ENCODE measurements at regions not wholly inside any gene's neighbourhood (a gene's known extent, or its start where the extent isn't known, plus 50 kb on each side); places are given as distances from the start of the nearest gene placed in this dataset.

GRCh38 chr6:5946701-5947100, 60.0 kb downstream of the NRN1 start:
- no peak overlapping the region for H3K4me3 ChIP-seq (ENCODE audit: low read depth, low read length)
- DNase-seq (ENCODE audit: low read depth) = no peak
- TF ChIP-seq MAX (IDR thresholded peaks at IDR 0.05; ENCODE audit: low read depth, low read length) (no peak), MYC (IDR thresholded peaks at IDR 0.05; ENCODE audit: low read depth, low read length) (no peak), CTCF (IDR thresholded peaks at IDR 0.05; ENCODE audit: low read depth, low read length) (no peak), POLR2A (IDR thresholded peaks at IDR 0.05; ENCODE audit: extremely low read depth, insufficient read length) (no peak)

GRCh38 chr6:5946181-5946580, 60.5 kb downstream of the NRN1 start:
- H3K4me3 ChIP-seq (ENCODE audit: low read depth, low read length) = no peak overlapping the region
- DNase-seq (ENCODE audit: low read depth) = no peak
- TF ChIP-seq POLR2A (IDR thresholded peaks at IDR 0.05; ENCODE audit: extremely low read depth, insufficient read length) = no peak
- no peak for TF ChIP-seq CTCF (IDR thresholded peaks at IDR 0.05; ENCODE audit: low read depth, low read length)
- TF ChIP-seq MYC (IDR thresholded peaks at IDR 0.05; ENCODE audit: low read depth, low read length) = no peak
- no peak for TF ChIP-seq MAX (IDR thresholded peaks at IDR 0.05; ENCODE audit: low read depth, low read length)

GRCh38 chr6:5943591-5943990, 63.1 kb downstream of the NRN1 start:
- no peak overlapping the region for H3K4me3 ChIP-seq (ENCODE audit: low read depth, low read length)
- no peak for TF ChIP-seq MYC (IDR thresholded peaks at IDR 0.05; ENCODE audit: low read depth, low read length)
- no peak for TF ChIP-seq MAX (IDR thresholded peaks at IDR 0.05; ENCODE audit: low read depth, low read length)
- no peak for TF ChIP-seq CTCF (IDR thresholded peaks at IDR 0.05; ENCODE audit: low read depth, low read length)
- no peak for TF ChIP-seq POLR2A (IDR thresholded peaks at IDR 0.05; ENCODE audit: extremely low read depth, insufficient read length)
- DNase-seq (ENCODE audit: low read depth) = no peak

- DNase-seq (ENCODE audit: low read depth) = no peak
- no peak overlapping the region for H3K4me3 ChIP-seq (ENCODE audit: low read depth, low read length)
- no peak for TF ChIP-seq MYC (IDR thresholded peaks at IDR 0.05; ENCODE audit: low read depth, low read length)
- no peak for TF ChIP-seq CTCF (IDR thresholded peaks at IDR 0.05; ENCODE audit: low read depth, low read length)
- no peak for TF ChIP-seq POLR2A (IDR thresholded peaks at IDR 0.05; ENCODE audit: extremely low read depth, insufficient read length)
- TF ChIP-seq MAX (IDR thresholded peaks at IDR 0.05; ENCODE audit: low read depth, low read length) = no peak
These were observed 64.1 kb downstream of the NRN1 start for GRCh38 chr6:5942591-5942990.

GRCh38 chr6:5941188-5941587, 65.5 kb downstream of the NRN1 start:
- TF ChIP-seq CTCF (IDR thresholded peaks at IDR 0.05; ENCODE audit: low read depth, low read length) (no peak), POLR2A (IDR thresholded peaks at IDR 0.05; ENCODE audit: extremely low read depth, insufficient read length) (no peak), MYC (IDR thresholded peaks at IDR 0.05; ENCODE audit: low read depth, low read length) (no peak), MAX (IDR thresholded peaks at IDR 0.05; ENCODE audit: low read depth, low read length) (no peak)
- H3K4me3 ChIP-seq (ENCODE audit: low read depth, low read length) = no peak overlapping the region
- no peak for DNase-seq (ENCODE audit: low read depth)

GRCh38 chr6:5938934-5939333, 67.8 kb downstream of the NRN1 start:
- no peak for DNase-seq (ENCODE audit: low read depth)
- no peak overlapping the region for H3K4me3 ChIP-seq (ENCODE audit: low read depth, low read length)
- TF ChIP-seq MYC (IDR thresholded peaks at IDR 0.05; ENCODE audit: low read depth, low read length) (no peak), CTCF (IDR thresholded peaks at IDR 0.05; ENCODE audit: low read depth, low read length) (no peak), POLR2A (IDR thresholded peaks at IDR 0.05; ENCODE audit: extremely low read depth, insufficient read length) (no peak), MAX (IDR thresholded peaks at IDR 0.05; ENCODE audit: low read depth, low read length) (no peak)

Data from NB4 (cell line).